ENCODE measurements at regions not wholly inside any gene's neighbourhood (a gene's known extent, or its start where the extent isn't known, plus 50 kb on each side); places are given as distances from the start of the nearest gene placed in this dataset.

- no peak for DNase-seq
- POLR2A ChIA-PET, result no interaction called here
- intact Hi-C loops (cut with micrococcal nuclease), result no loop called here
- CTCF ChIA-PET, result no interaction called here
- Mint-ChIP-seq H3K4me3 (no peak overlapping the region), H3K9me3 (no peaks in the 10 kb centered on the region), H3K36me3 (ENCODE audit: low read depth) (no peaks in the 10 kb centered on the region), H3K27me3 (no peaks in the 10 kb centered on the region), H3K4me1 (ENCODE audit: low read depth) (no peaks in the 10 kb centered on the region), H3K27ac (no peak overlapping the region)
- no peak for ATAC-seq
- no peak for TF ChIP-seq CTCF (IDR thresholded peaks at IDR 0.05)
These were observed 991.2 kb downstream of the UQCRFS1 start for GRCh38 chr19:28221736-28222135.

GRCh38 chr19:28218728-28219127 is 994.2 kb downstream of the UQCRFS1 start:
- DNase-seq (no peak), ATAC-seq (no peak)
- no peaks in the 10 kb centered on the region for H3K4me1 Mint-ChIP-seq (ENCODE audit: low read depth)
- H3K27me3 Mint-ChIP-seq, result peaks cover 4% of the 10 kb centered on the region
- intact Hi-C loops (cut with micrococcal nuclease), result no loop called here
- CTCF ChIA-PET, result no interaction called here
- POLR2A ChIA-PET, result no interaction called here
- H3K36me3 Mint-ChIP-seq (ENCODE audit: low read depth), result no peaks in the 10 kb centered on the region
- no peak overlapping the region for H3K4me3 Mint-ChIP-seq
- no peak for TF ChIP-seq CTCF (IDR thresholded peaks at IDR 0.05)
- H3K27ac Mint-ChIP-seq, result no peak overlapping the region
- H3K9me3 Mint-ChIP-seq, result no peaks in the 10 kb centered on the region

- H3K4me1 Mint-ChIP-seq (ENCODE audit: low read depth), result no peaks in the 10 kb centered on the region
- no peak overlapping the region for H3K27ac Mint-ChIP-seq
- peaks cover 4% of the 10 kb centered on the region for H3K27me3 Mint-ChIP-seq
- no peak for DNase-seq
- intact Hi-C loops (cut with micrococcal nuclease), result no loop called here
- no peak for TF ChIP-seq CTCF (IDR thresholded peaks at IDR 0.05)
- H3K36me3 Mint-ChIP-seq (ENCODE audit: low read depth), result no peaks in the 10 kb centered on the region
- no peak for ATAC-seq
- POLR2A ChIA-PET, result no interaction called here
- CTCF ChIA-PET, result no interaction called here
- H3K4me3 Mint-ChIP-seq, result no peak overlapping the region
- peaks cover 4% of the 10 kb centered on the region for H3K9me3 Mint-ChIP-seq
These were observed 995.9 kb downstream of the UQCRFS1 start for GRCh38 chr19:28217022-28217421.

- ChIA-PET POLR2A (no interaction called here), CTCF (no interaction called here)
- ATAC-seq (no peak), DNase-seq (peak; percentile 7)
- no peak for TF ChIP-seq CTCF (IDR thresholded peaks at IDR 0.05)
- no peak overlapping the region for H3K4me3 Mint-ChIP-seq
- H3K9me3 Mint-ChIP-seq, result peaks cover 4% of the 10 kb centered on the region
- H3K4me1 Mint-ChIP-seq (ENCODE audit: low read depth), result no peaks in the 10 kb centered on the region
- H3K36me3 Mint-ChIP-seq (ENCODE audit: low read depth), result no peaks in the 10 kb centered on the region
- intact Hi-C loops (cut with micrococcal nuclease), result no loop called here
- no peak overlapping the region for H3K27ac Mint-ChIP-seq
- peaks cover 4% of the 10 kb centered on the region for H3K27me3 Mint-ChIP-seq
These were observed 999.4 kb downstream of the UQCRFS1 start for GRCh38 chr19:28213470-28214082.

- Mint-ChIP-seq H3K36me3 (ENCODE audit: low read depth) (no peaks in the 10 kb centered on the region), H3K27ac (no peak overlapping the region), H3K9me3 (peaks cover 4% of the 10 kb centered on the region), H3K27me3 (peaks cover 1% of the 10 kb centered on the region), H3K4me3 (no peak overlapping the region), H3K4me1 (ENCODE audit: low read depth) (no peaks in the 10 kb centered on the region)
- TF ChIP-seq CTCF (IDR thresholded peaks at IDR 0.05), result no peak
- POLR2A ChIA-PET, result no interaction called here
- intact Hi-C loops (cut with micrococcal nuclease), result no loop called here
- CTCF ChIA-PET, result no interaction called here
- ATAC-seq, result no peak
- DNase-seq, result no peak
These were observed 1002.1 kb downstream of the UQCRFS1 start for GRCh38 chr19:28210886-28211285.

Data from activated CD8-positive, alpha-beta T cell treated with anti-CD3 and anti-CD28 coated beads for 36 hours (primary cell).